ENCODE measurements at regions not wholly inside any gene's neighbourhood (a gene's known extent, or its start where the extent isn't known, plus 50 kb on each side); places are given as distances from the start of the nearest gene placed in this dataset.

GRCh38 chr17:74002241-74002640, 201.2 kb upstream of the RPL38 start:
- no peak overlapping the region for H3K4me3 ChIP-seq (ENCODE audit: low read depth, low read length)
- no peak for TF ChIP-seq CTCF (IDR thresholded peaks at IDR 0.05; ENCODE audit: low read depth, low read length)

DNA sequence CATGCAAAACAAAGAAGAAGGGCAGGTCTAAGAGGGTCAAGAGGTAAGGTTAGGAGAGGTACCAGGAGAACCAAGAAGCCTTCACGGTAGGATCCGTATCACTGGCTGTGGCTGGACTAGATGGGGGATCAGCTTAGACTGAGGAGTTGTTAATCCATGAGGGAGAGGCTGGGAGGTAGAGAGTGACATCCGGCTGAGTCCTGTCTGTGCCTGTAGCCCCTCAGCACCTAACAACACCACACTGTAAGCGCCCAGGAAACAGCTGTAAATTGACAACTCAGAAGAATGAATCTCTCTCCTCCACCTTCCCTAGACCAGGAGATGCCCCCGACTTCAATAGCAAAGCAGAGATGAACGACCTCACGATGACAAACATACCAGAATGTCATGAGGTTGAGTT, 199.4 kb upstream of the RPL38 start:
- no peak for TF ChIP-seq CTCF (IDR thresholded peaks at IDR 0.05; ENCODE audit: low read depth, low read length)
- H3K4me3 ChIP-seq (ENCODE audit: low read depth, low read length): no peak overlapping the region

DNA sequence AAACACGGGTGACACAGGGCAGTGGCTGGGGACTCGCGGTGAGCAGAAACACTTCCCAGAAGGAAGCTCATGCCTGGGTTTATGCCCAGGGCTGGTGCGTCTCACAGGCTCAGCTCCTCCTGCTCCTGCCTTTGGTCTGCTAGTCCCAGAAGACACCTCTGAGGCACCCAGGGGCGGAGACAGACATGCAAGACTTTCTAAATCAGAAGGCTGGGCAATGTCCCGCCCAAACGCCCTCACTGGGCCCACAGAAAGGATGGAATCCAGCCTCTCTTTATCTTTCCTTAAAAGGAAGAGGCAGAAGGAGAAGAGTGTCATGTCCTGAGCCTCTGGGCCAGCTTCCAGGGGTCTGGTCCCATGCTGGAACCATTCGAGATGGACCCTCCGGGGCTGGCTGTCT, 197.7 kb upstream of the RPL38 start:
- no peak for TF ChIP-seq CTCF (IDR thresholded peaks at IDR 0.05; ENCODE audit: low read depth, low read length)
- no peak overlapping the region for H3K4me3 ChIP-seq (ENCODE audit: low read depth, low read length)

- no peak overlapping the region for H3K4me3 ChIP-seq (ENCODE audit: low read depth, low read length)
- no peak for TF ChIP-seq CTCF (IDR thresholded peaks at IDR 0.05; ENCODE audit: low read depth, low read length)
Observed at GRCh38 chr17:74006371-74006770, 197.1 kb upstream of the RPL38 start.

- H3K4me3 ChIP-seq (ENCODE audit: low read depth, low read length): no peak overlapping the region
- TF ChIP-seq CTCF (IDR thresholded peaks at IDR 0.05; ENCODE audit: low read depth, low read length): no peak
Observed at GRCh38 chr17:74008196-74008595, 195.3 kb upstream of the RPL38 start.

GRCh38 chr17:74009056-74009625, 194.3 kb upstream of the RPL38 start:
- TF ChIP-seq CTCF (IDR thresholded peaks at IDR 0.05; ENCODE audit: low read depth, low read length): no peak
- H3K4me3 ChIP-seq (ENCODE audit: low read depth, low read length): no peak overlapping the region

- TF ChIP-seq CTCF (IDR thresholded peaks at IDR 0.05; ENCODE audit: low read depth, low read length): no peak
- no peak overlapping the region for H3K4me3 ChIP-seq (ENCODE audit: low read depth, low read length)
Observed at GRCh38 chr17:74010903-74011302, 192.6 kb upstream of the RPL38 start.

Data from WI38 (cell line).